ENCODE measurements at regions not wholly inside any gene's neighbourhood (a gene's known extent, or its start where the extent isn't known, plus 50 kb on each side); places are given as distances from the start of the nearest gene placed in this dataset.

GRCh38 chr9:110047232-110047954 is 160.6 kb downstream of the C9orf152 start:
- Histone ChIP-seq H4K20me1 (ENCODE audit: insufficient read depth, low read length) (peaks cover 26% of the 10 kb centered on the region), H3K4me2 (ENCODE audit: low read depth, low read length) (no peak overlapping the region), H2AFZ (replicated peaks; ENCODE audit: low read length, poor library complexity) (peak overlapping the region; percentile 97), H3K18ac (ENCODE audit: low read depth, low read length) (0 out of 2 replicates have a peak overlapping the region, but pooled peaks have one; percentile 17), H3K27ac (ENCODE audit: insufficient read depth, low read length) (no peak overlapping the region), H2BK5ac (ENCODE audit: low read depth, low read length, poor library complexity, severe bottlenecking) (peak overlapping the region; percentile 3), H3K9me1 (ENCODE audit: insufficient read depth, low read length) (peaks cover 3% of the 10 kb centered on the region), H2BK20ac (ENCODE audit: low read depth, low read length) (peak overlapping the region; percentile 59), H3K9ac (ENCODE audit: low read depth, low read length) (no peak overlapping the region), H4K5ac (ENCODE audit: low read depth, low read length) (no peak overlapping the region), H3K27me3 (ENCODE audit: control insufficient read depth, insufficient read depth, low read length) (no peaks in the 10 kb centered on the region), H3K36me3 (ENCODE audit: control insufficient read depth, insufficient read depth, low read length) (peaks cover 1% of the 10 kb centered on the region; the same call in 1 of the 2 replicates), H3K4ac (ENCODE audit: low read depth, low read length) (peak overlapping the region; percentile 71), H4K91ac (ENCODE audit: insufficient read depth, low read depth, low read length) (peak overlapping the region; percentile 55), H2BK120ac (ENCODE audit: low read depth, low read length) (peak overlapping the region; percentile 84), H3K23ac (ENCODE audit: low read depth, low read length) (peak overlapping the region; percentile 84), H3K9me3 (ENCODE audit: control insufficient read depth, insufficient read depth, low read length) (no peaks in the 10 kb centered on the region), H4K8ac (ENCODE audit: low read depth in 2 of 2, low read length in 2 of 2) (no peak overlapping the region), H2AK5ac (ENCODE audit: low read depth, low read length) (peak overlapping the region; percentile 89), H3K4me3 (ENCODE audit: insufficient read depth, low read depth, low read length) (no peak overlapping the region), H3K56ac (ENCODE audit: extremely low read depth, insufficient read depth, low read length) (no peak overlapping the region), H3K14ac (replicated peaks; ENCODE audit: low read depth, low read length) (no peak overlapping the region), H3K79me1 (ENCODE audit: low read depth in 1 of 2, low read length in 2 of 2) (peaks cover 10 to 32% of the 10 kb centered on the region in 2 experiments), H2AK9ac (replicated peaks; ENCODE audit: low read depth, low read length, poor library complexity) (peak overlapping the region; percentile 86), H3K4me1 (ENCODE audit: control insufficient read depth, insufficient read depth, low read length) (peaks cover 6% of the 10 kb centered on the region), H2BK15ac (ENCODE audit: low read depth, low read length) (peak overlapping the region; percentile 59; the same call in 2 of the 3 replicates)
- TF ChIP-seq ELK1 (IDR thresholded peaks at IDR 0.05; ENCODE audit: borderline replicate concordance, low read depth, low read length) (no peak), SMC3 (IDR thresholded peaks at IDR 0.05; ENCODE audit: low read depth, low read length) (no peak), POLR2A (IDR thresholded peaks at IDR 0.05; ENCODE audit: low read depth, low read length) (no peak), CEBPB (IDR thresholded peaks at IDR 0.05; ENCODE audit: low read depth, low read length) (no peak), RAD21 (IDR thresholded peaks at IDR 0.05; ENCODE audit: low read length) (no peak), BHLHE40 (IDR thresholded peaks at IDR 0.05; ENCODE audit: low read depth, low read length) (no peak), MAZ (IDR thresholded peaks at IDR 0.05; ENCODE audit: borderline replicate concordance, low read depth, low read length) (no peak), MXI1 (IDR thresholded peaks at IDR 0.05; ENCODE audit: borderline replicate concordance, low read depth, low read length) (no peak), RFX5 (IDR thresholded peaks at IDR 0.05; ENCODE audit: low read depth, low read length) (no peak), CTCF (conservative IDR thresholded peaks at IDR 0.05; ENCODE audit: low read depth, low read length) (no peak)
- TF ChIP-seq, protein P1, sequence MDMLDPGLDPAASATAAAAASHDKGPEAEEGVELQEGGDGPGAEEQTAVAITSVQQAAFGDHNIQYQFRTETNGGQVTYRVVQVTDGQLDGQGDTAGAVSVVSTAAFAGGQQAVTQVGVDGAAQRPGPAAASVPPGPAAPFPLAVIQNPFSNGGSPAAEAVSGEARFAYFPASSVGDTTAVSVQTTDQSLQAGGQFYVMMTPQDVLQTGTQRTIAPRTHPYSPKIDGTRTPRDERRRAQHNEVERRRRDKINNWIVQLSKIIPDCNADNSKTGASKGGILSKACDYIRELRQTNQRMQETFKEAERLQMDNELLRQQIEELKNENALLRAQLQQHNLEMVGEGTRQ (IDR thresholded peaks at IDR 0.05; ENCODE audit: low read depth, low read length), result no peak
- WGBS, 2 experiments (ENCODE audit: extremely low coverage in 2 of 2, insufficient read length in 1 of 2), result 87% methylated on average over 3 of the region's 7 CpGs; no CpG with 5 or more reads in 1 of the 2 experiments
- no peak for ATAC-seq (ENCODE audit: low read depth)
- ChIA-PET CTCF (interaction anchor here (0.6 kb wide), 1 partner anchor 33 kb away, joined by 3 read pairs; no protein-coding TSS in a partner anchor), POLR2A (ENCODE audit: unreplicated experiment) (no interaction called here)
- dilution Hi-C loops (cut with HindIII; ENCODE audit: low sequenced_read_pairs, unreplicated experiment), result no loop called here
- no TSS peak for BruUV-seq (replicated peaks)
- intact Hi-C loops (cut with micrococcal nuclease), result loop anchor here (5.0 kb wide), 1 partner anchor 475 kb away; no protein-coding TSS in a partner anchor
- no peak for DNase-seq
- in situ Hi-C loops (cut with MboI; ENCODE audit: low sequenced_read_pairs), result no loop called here

Measured in IMR-90 (cell line).